Tibial artery (tissue), 4 donors: ENCODE measurements at regions not wholly inside any gene's neighbourhood (a gene's known extent, or its start where the extent isn't known, plus 50 kb on each side); places are given as distances from the start of the nearest gene placed in this dataset.

Source experiments
- DNase-seq, 2 donors: peaks; one replicate each; pipeline ENCODE4 v3.0.0-alpha.2; 2019
- H3K27ac ChIP-seq, 2 donors: fragments of 200-600 bp; sonication (generic) in 1 of 2; 1 replicate in 1 of 2; 2 replicates in 1 of 2; pipeline ENCODE4 v1.5.1; 2018 to 2019; ENCODE audit warnings: mild to moderate bottlenecking in 1 of 2
- H3K27me3 ChIP-seq, 2 donors: fragments of 200-600 bp; sonication (generic) in 1 of 2; one replicate each; pipeline versions ENCODE4 v1.5.1 to v1.6.0; 2016 to 2019
- H3K36me3 ChIP-seq, 3 donors: fragments of 200-600 bp; sonication (generic) in 2 of 3; one replicate each; pipeline ENCODE4 v1.5.1; 2016 to 2019; ENCODE audit warnings: mild to moderate bottlenecking in 2 of 3
- H3K4me1 ChIP-seq, 4 donors: fragments of 200-600 bp; sonication (generic) in 2 of 4; 1 replicate in 3 of 4; 2 replicates in 1 of 4; pipeline ENCODE4 v1.5.1; 2016 to 2019
- H3K4me3 ChIP-seq, 2 donors: fragments of 200-600 bp; sonication (generic) in 1 of 2; 1 replicate in 1 of 2; 2 replicates in 1 of 2; pipeline ENCODE4 v1.5.1; 2018 to 2019; ENCODE audit warnings: mild to moderate bottlenecking in 2 of 2
- H3K9me3 ChIP-seq, 3 donors: fragments of 200-600 bp; sonication (generic) in 1 of 3; one replicate each; pipeline ENCODE4 v1.5.1; 2016 to 2019
- intact Hi-C: fragments of 100-400 bp; cut with DNase I; formaldehyde crosslinking; loops from one replicate; pipeline ENCODE4 v1.15.0; 2023; ENCODE audit warnings: low total_unique reads
- TF ChIP-seq, protein P1 (sequence below), 2 experiments: fragments of 200-600 bp in 1 of 2; fragments of 450-650 bp in 1 of 2; IDR thresholded peaks; one replicate each; pipeline ENCODE4 v1.5.1; 2017 to 2019; ENCODE audit warnings: antibody characterized with exemption in 2 of 2, mild to moderate bottlenecking in 1 of 2, moderate library complexity in 1 of 2

- no peaks in the 10 kb centered on the region for H3K9me3 ChIP-seq
- peaks cover 0 to 7% (median 0%) of the 10 kb centered on the region in 4 donors for H3K4me1 ChIP-seq
- intact Hi-C loops: no loop called here
- no peak for DNase-seq
- H3K4me3 ChIP-seq: no peak overlapping the region
- H3K27me3 ChIP-seq: peaks cover 0 to 50% of the 10 kb centered on the region in 2 donors
- no peak overlapping the region for H3K27ac ChIP-seq
- TF ChIP-seq, protein P1, sequence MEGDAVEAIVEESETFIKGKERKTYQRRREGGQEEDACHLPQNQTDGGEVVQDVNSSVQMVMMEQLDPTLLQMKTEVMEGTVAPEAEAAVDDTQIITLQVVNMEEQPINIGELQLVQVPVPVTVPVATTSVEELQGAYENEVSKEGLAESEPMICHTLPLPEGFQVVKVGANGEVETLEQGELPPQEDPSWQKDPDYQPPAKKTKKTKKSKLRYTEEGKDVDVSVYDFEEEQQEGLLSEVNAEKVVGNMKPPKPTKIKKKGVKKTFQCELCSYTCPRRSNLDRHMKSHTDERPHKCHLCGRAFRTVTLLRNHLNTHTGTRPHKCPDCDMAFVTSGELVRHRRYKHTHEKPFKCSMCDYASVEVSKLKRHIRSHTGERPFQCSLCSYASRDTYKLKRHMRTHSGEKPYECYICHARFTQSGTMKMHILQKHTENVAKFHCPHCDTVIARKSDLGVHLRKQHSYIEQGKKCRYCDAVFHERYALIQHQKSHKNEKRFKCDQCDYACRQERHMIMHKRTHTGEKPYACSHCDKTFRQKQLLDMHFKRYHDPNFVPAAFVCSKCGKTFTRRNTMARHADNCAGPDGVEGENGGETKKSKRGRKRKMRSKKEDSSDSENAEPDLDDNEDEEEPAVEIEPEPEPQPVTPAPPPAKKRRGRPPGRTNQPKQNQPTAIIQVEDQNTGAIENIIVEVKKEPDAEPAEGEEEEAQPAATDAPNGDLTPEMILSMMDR (IDR thresholded peaks at IDR 0.05): no peak
- no peaks in the 10 kb centered on the region for H3K36me3 ChIP-seq
These were observed 296.5 kb downstream of the ZNF536 start for GRCh38 chr19:30668521-30669155.

DNA sequence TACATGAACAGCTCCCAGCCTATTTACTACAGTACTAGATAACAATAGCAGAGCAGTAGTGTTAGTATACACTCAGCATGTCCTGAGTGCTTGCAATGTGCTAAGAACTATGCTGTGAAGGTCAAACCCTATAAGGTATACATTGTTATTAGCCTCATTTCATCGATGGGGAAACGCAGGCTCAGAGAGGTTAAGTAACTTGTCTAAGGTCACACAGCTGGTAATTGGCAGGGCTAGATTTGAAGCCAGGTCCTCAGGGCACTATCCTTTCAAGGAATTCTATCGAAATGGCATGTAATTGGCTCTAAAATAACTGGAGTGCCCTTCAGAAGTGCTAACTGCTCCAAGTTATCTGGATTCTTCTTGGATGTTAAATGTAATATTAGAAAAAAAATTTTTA lies 295.6 kb downstream of the ZNF536 start:
- intact Hi-C loops: no loop called here
- no peak overlapping the region for H3K27ac ChIP-seq
- H3K4me1 ChIP-seq: peaks cover 0 to 7% (median 0%) of the 10 kb centered on the region in 4 donors
- TF ChIP-seq, protein P1 (IDR thresholded peaks at IDR 0.05): no peak
- no peaks in the 10 kb centered on the region for H3K9me3 ChIP-seq
- H3K4me3 ChIP-seq: no peak overlapping the region
- no peaks in the 10 kb centered on the region for H3K36me3 ChIP-seq
- no peak for DNase-seq
- peaks cover 0 to 50% of the 10 kb centered on the region in 2 donors for H3K27me3 ChIP-seq

DNA sequence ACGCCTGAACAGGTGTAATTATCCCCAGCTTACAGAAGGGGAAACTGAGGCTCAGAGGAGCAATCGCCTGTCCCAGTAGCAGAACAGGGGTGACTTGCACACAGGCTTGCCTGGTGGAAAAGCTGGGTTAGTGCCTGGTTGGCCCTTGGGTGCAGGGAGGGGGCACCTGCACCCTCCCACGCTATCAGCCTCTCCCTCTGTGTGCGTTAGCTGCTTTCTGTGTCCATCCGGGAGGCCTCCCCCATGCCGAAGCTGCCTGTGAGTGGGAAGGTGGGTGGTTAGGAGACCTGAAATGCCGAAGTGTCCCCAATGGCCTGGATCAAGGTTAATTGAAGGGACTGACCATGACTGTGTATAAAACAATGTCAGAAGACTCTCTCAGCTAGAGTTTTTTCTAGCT lies 295.0 kb downstream of the ZNF536 start:
- Histone ChIP-seq H3K4me1 (peaks cover 0 to 7% (median 0%) of the 10 kb centered on the region in 4 donors), H3K9me3 (no peaks in the 10 kb centered on the region), H3K4me3 (no peak overlapping the region), H3K27ac (no peak overlapping the region), H3K36me3 (no peaks in the 10 kb centered on the region), H3K27me3 (peaks cover 0 to 50% of the 10 kb centered on the region in 2 donors)
- DNase-seq: no peak
- TF ChIP-seq, protein P1 (IDR thresholded peaks at IDR 0.05): no peak
- intact Hi-C loops: no loop called here

DNA sequence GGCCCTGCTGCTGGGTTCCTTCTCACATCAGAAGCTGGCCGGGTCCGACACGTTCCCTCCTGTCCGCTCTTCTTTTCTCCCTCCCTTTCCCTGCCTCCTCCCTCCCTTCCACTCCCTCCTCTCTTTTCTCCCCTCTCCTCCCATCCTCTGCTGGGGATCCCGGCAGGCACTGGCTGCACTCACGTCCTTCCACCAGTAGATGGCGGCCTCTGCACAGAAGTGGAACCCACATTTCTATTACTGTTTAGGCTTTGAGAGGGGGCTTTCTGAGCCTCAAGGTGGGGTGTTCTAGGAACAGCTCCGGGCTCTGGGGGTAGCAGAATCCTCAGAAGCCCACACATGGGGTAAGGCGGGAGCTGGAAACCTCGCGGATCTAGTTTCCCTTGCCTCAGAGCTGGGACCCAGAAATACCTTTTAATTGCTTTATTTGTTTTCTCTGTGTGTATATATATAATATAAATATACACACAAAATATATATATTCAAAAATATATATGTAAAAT lies 294.2 kb downstream of the ZNF536 start:
- Histone ChIP-seq H3K4me3 (no peak overlapping the region), H3K27me3 (peaks cover 0 to 45% of the 10 kb centered on the region in 2 donors), H3K9me3 (no peaks in the 10 kb centered on the region), H3K36me3 (no peaks in the 10 kb centered on the region), H3K27ac (no peak overlapping the region), H3K4me1 (peaks cover 0 to 7% (median 0%) of the 10 kb centered on the region in 4 donors)
- TF ChIP-seq, protein P1 (IDR thresholded peaks at IDR 0.05): peak; percentile 48 to 84
- peak in 1 of 2 donors; percentile 35 for DNase-seq
- intact Hi-C loops: no loop called here

DNA sequence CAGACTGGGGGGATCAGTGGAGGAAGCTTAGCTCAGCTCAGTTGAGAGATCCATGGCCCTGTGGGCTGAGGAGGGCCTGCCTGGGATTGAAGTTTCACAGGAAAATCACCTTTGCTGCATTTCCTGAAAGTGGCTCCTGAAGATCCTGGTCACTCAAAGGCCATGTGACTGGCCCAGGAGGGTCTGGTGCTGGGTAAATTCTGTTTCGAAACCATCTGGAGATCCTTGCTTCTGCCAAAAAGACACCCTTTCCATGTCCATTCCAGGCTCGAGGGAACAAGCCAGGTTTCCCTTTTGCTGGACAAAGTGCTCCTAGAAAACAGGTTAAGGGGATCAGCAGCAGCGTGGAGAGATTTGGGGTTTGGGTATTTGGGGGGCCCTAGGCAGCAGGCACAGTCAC lies 293.3 kb downstream of the ZNF536 start:
- Histone ChIP-seq H3K27ac (no peak overlapping the region), H3K9me3 (no peaks in the 10 kb centered on the region), H3K4me1 (peaks cover 0 to 7% (median 0%) of the 10 kb centered on the region in 4 donors), H3K4me3 (no peak overlapping the region), H3K36me3 (no peaks in the 10 kb centered on the region), H3K27me3 (peaks cover 0 to 43% of the 10 kb centered on the region in 2 donors)
- TF ChIP-seq, protein P1 (IDR thresholded peaks at IDR 0.05): no peak
- intact Hi-C loops: no loop called here
- DNase-seq: no peak
